ENCODE measurements at regions not wholly inside any gene's neighbourhood (a gene's known extent, or its start where the extent isn't known, plus 50 kb on each side); places are given as distances from the start of the nearest gene placed in this dataset.
"Not testable (repeated sequence)": the region's sequence is repeated elsewhere in the genome, so short reads cannot be mapped to it uniquely, and the experiment has no call there.

DNA sequence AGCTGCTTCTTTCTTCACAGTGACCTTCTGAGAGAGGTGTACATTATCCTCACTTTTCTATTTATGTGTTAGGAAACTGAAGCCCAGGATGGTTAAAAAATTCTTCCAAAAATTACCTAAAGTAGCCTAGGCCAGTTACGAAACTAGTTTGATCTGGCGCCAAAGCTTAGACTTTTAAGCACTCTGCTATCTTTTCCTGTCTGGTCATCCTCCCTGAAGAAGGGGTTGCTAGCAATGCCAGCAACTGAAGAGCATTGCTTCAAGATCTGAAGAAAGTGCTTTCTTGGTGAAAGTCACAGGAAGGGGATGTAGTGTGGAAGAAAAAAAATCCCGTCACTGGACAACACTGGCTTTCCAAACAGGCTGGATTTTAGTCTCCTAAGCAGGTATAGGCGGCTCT lies 618.8 kb upstream of the GRM7 start:
- DNase-seq, result no peak

GRCh38 chr3:6248528-6248927 lies 612.4 kb upstream of the GRM7 start:
- DNase-seq, result no peak

DNA sequence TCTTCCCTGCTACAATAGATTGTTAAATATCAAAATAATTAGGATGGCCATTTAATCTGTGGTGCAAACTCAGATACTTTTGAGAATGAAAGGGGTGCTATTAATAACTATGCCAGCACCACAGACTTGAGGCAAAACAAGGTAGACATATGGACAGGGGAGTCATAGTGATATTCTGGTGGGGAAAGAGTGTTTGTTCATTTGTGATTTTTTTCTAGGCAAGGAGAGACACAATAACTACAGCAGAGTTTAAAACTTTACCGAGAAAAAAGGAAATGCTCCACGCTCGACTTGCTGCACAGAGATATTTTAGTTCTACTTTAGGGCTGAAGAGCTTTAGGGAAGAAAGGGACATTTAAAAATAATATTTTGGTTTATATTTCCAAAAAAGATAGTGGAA lies 611.2 kb upstream of the GRM7 start:
- DNase-seq, result no peak

DNA sequence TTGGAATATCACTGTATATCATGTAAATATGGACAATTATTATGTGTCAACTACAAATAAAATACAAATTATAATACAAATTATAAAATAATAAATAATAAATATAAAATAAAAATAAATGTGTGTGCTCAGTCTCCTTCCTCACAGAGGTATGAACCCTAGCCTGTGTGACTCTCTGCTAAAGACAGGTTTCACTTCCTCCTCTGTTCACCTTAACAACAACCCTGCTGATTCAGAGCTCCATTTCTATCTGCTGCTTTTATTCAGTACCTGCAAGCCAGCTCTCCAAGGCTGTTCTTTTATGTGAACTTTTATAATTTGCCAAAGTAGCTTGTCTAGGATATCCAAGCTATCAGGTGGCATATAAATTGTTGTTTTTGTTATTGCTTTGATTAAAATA lies 610.7 kb upstream of the GRM7 start:
- DNase-seq, result no peak

DNA sequence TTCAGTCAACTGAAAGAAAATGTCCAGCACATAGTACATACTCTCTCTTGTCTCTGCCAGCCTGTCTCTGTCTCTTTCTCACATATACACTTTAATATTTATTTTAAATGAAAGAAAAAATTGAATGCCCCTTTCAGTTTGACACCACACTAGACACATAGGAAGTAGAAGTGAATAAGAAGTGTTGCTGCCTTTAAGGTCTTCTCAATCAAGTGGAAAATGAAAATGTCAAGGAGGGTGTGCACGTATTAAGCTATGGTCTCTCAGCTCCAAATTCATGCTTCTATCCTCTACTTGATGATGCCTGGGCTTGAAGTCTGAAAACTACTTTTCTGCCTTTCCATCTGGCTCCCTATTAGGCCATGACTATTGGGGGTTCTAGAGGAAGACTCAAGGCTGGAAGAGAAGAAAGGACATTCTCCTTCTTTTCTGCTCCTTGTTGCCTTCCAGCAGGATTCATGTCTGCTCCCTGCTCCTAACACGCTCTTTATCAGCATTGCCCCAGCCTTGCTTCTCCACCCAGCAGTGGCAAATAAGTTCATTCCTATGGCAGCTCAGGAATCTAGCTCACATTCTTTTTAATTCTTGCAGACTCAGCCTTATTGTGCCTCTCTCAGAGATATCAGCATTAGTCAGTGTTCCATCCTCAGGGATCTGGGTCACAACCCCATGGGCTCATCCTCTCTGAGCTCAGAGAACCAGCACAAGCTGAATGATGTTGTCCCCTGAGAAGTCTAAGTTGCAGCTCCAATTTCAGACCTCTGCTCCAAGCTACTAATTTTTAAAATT lies 609.1 kb upstream of the GRM7 start:
- DNase-seq, result no peak

GRCh38 chr3:6254490-6254889 lies 606.4 kb upstream of the GRM7 start:
- DNase-seq, result no peak

DNA sequence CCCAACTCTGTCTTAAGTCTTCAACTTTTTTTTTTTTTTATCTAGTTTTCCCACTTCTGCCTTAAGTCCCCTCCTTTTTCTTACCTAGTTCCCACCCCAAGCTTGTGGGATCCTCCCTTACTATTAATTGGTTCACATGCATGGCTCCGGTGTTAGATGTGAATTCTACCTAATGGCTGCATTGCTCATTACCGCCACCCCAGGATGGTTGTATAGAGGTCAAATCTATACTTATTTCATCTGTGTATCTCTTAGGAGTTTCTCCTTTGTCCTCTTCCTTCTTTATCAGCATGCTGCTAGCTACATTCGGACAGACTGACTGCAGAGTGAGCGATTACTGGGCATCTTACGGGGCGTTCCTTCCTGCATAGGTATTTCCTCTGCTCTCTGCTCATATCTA lies 605.7 kb upstream of the GRM7 start:
- no peak for DNase-seq

GRCh38 chr3:6260551-6261191 lies 600.2 kb upstream of the GRM7 start:
- DNase-seq, result no peak

DNA sequence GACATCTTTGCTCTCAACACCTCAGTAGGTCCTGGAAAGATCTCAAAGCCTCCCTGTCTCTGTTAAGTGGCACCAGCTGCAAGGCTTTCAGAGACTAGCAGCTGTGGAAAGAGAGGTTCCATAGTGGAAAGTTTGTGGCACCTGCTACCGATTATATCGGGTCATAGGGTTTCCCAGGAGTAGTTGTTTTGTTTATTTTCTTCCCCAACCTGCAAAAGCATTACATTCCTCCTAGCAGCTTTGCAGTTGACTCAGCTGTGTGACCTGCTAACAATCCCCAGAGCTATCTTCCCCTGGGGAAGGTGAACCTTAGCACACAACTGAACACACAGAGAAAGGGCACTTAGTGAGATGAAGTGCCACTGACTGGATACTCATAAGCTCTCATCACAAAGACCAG lies 598.9 kb upstream of the GRM7 start:
- DNase-seq, result no peak

DNA sequence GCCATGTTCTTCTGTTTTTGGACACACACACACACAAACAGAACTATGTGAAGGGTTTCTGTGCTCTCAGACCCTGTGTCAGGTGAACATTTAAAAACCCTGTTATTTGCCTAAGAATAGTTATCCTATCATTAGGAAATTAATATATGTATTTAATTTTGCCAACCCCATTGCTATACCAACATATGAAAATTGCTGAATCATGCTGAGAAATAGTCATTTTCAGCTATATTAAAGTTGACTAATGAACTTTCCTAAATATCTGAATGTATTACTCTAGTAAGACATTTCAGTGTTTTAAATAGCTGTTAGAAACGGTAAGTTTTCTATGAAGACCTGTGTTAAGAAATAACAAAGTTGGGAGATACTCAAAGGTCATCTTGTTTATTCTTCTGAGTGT lies 596.9 kb upstream of the GRM7 start:
- no peak for DNase-seq

GRCh38 chr3:6264906-6265305 lies 596.0 kb upstream of the GRM7 start:
- no peak for DNase-seq

GRCh38 chr3:6266135-6266534 lies 594.8 kb upstream of the GRM7 start:
- DNase-seq, result no peak

DNA sequence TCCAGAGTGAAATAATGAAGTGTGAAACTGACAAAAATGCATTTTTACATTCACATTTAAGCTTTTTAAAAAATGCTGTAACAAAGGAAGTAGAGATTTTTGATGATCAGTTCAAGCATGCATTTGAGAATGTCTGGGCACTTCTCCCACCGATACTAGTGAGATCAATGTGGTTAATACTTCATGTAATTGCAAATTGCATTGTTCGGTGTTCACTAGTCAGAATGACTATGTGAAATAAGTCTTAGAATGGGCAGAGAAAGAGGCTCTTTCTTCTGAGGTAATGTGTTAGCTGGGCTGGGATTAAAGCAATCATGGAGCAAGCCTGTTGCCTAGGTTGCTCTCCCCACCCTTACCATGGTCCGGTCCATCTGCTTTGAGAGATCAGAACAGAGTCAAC lies 587.0 kb upstream of the GRM7 start:
- DNase-seq, result no peak

DNA sequence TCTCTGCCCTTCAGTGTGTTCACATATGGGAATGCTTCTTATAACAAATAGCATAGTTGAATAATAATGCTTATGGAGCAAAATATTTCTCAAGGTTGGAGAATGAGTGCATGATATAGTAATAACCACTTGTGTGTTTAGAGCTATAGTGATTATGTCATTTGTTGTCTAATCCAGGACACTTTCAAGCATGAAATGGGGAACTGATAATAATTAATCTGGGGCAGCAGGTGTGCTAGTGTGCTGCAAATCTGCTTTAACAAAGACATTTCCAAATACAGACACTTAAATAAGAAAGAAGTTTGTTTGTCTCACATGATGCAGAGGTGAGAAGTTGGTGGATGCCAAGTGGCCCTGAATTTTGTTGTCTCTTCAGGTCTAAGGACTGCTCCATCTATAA lies 579.3 kb upstream of the GRM7 start:
- DNase-seq, result no peak

DNA sequence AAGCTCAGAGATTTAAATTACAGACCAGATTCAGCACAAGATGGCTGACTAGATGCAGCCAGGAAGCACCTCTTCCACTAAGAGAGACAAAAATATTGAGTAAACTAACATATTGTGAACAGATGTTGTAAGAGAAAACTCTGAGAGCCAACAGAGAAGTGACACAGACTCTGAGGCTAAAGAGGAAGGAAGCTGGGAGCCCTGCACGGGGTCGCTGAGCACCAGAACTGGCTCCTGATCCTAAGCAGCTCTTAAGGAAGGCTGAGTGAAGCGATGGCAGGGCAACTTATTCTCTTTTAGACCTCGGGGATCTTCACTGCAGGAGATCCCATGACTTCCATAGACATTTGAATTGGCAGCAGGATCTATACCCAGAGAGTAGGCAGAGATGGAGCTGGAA lies 578.0 kb upstream of the GRM7 start:
- DNase-seq, result no peak

- no peak for DNase-seq
These were observed 573.6 kb upstream of the GRM7 start for GRCh38 chr3:6287088-6287875.

DNA sequence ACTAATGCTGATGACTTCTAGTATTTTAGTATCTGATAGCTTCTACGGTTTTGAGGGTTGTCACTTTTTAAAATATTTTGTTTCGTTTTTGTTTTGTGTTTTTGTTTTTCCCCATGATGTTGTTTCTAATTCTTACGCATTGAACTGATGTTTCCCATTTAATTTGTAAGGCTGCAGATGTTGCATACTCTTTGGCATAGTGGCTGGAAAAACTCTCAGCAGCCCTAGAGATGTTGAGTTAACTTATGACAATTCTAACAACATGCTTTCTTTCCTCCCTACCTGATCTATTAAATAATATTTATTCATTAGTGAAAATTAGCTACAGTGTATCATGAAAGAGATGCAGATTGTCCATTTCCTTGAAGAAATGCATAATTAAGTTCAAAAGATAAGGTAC lies 559.3 kb upstream of the GRM7 start:
- no peak for DNase-seq

DNA sequence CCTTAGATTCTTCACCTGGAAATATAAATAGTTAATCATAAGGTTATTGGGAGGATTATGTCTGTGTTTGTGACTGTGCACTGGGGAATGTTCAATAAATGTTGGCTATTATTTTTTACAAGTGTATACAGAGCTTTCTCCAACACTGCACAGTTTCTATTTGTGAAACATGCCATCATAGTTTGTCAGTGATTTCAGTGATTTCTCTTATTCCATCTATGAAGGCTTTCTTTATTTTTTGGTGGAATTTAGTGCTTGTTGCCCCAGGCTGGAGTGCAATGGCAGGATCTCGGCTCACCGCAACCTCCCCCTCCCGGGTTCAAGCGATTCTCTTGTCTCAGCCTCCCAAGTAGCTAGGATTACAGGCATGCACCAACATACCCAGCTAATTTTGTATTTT lies 545.0 kb upstream of the GRM7 start:
- no peak for DNase-seq

DNA sequence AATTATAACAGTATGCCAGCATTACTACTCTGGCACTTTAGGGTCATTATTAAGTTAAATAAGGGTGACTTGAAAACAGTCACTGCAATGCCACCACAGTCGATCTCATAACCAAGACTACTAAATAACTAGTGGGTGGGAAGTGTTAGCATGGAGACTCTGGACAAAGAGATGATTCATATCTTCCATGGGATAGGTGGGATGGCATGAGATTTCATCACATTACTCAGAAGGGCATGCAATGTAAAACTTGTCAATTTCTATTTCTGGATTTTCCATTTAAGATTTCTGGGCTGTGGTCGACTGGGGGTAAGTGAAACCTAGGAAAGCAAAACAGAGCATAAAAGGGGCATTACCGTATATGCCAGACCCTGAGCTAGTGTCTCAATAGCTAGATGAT lies 538.9 kb upstream of the GRM7 start:
- no peak for DNase-seq

GRCh38 chr3:6326771-6327170 lies 534.1 kb upstream of the GRM7 start:
- DNase-seq, result no peak

DNA sequence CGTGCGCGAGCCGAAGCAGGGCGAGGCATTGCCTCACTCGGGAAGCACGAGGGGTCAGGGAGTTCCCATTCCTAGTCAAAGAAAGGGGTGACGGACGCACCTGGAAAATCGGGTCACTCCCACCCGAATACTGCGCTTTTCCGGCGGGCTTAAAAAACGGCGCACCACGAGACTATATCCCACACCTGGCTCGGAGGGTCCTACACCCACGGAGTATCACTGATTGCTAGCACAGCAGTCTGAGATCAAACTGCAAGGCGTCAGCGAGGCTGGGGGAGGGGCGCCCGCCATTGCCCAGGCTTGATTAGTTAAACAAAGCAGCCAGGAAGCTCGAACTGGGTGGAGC lies 520.0 kb upstream of the GRM7 start:
- not testable (repeated sequence) for DNase-seq

- no peak for DNase-seq
These were observed 509.2 kb upstream of the GRM7 start for GRCh38 chr3:6351752-6352151.

- DNase-seq, result no peak
These were observed 506.3 kb upstream of the GRM7 start for GRCh38 chr3:6354653-6355052.

- no peak for DNase-seq
These were observed 498.5 kb upstream of the GRM7 start for GRCh38 chr3:6362406-6362805.

All from CD4-positive, alpha-beta T cell treated with Interleukin-17A for 4 hours (primary cell).